ENCODE measurements at regions not wholly inside any gene's neighbourhood (a gene's known extent, or its start where the extent isn't known, plus 50 kb on each side); places are given as distances from the start of the nearest gene placed in this dataset.
A peak's percentile ranks its signal among the peaks of the same experiment; 100 is the strongest.

DNA sequence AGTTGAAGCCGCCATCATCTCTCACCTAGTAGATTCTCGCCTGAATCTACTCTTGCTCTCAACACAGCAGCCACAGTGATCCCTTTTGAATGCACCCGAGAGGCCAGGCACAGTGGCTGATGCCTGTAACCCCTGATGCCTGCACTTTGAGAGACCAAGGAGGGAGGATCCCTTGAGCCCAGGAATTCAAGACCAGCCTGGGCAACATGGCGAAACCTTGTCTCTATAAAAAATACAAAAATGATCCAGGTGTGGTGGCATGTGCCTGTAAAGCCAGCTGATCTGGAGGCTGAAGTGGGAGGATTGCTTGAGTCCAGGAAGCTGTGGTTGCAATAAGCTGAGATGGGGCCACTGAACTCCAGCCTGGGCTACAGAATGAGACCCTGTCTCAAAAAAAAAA lies 60.3 kb upstream of the EML4 start:
- no peak for DNase-seq (ENCODE audit: low read depth)

DNA sequence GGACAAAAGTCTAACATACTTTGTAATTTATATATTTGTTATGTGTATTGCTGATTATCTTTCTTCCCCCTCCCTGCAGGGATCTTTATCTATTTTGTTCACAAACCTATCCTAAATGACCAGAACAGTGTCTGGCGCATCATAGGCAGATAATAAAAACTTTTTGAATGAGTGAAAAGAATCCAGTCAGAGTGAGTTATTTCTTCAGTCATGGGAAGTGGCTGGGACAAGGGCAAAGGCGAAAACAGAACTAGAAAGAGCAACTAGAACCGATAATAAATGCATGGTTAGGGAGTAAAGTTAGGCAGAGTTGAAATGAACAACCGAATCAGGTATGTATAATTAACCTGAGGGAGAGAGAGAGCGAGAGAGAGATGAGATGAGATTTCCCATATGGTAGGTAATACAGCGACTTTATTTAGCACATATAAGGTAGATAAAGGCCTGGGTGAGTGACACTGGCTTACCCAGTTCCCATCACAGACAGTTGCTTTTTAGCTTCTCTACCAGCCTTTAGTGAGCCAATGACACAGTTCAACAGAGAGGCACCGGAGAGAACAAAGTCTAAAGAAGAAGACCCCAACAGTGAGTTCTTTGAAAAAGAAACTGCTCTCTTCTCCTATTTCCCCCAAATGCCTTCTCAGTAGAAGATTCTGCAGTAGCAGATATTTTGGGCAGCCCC lies 59.1 kb upstream of the EML4 start:
- DNase-seq (ENCODE audit: low read depth) = no peak

DNA sequence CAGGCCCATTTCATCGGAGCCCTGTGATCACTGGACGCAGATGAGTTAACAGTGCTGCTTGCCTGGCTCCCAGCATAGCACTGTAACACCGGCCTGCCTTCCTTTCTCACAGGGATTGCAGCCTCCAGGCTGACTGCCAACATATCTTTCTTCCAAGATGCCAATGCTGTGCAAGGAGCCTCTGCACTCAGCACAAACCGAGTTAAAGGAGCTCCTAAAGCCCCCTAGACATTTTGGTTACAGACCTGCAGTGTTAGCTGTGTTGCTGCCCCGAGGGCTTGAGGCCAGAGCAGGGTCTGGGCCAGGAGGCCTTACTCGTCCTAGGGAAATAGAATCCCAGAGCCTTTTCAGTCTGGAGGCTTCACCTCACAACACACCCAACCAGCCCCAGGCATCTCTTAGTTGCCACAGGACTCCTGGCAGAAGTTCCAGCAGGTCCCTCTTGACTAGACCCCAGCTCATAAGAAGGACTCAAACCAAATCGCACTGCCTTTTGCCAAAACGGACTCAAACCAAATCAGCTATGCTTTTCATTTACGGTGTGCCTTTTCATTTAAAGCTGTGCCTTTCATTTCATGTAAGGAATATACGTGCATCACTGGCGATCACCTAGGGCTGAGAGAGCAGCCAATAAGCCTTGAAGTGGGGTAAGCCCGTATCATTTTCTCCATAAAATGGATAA lies 58.4 kb upstream of the EML4 start:
- no peak for DNase-seq (ENCODE audit: low read depth)

DNA sequence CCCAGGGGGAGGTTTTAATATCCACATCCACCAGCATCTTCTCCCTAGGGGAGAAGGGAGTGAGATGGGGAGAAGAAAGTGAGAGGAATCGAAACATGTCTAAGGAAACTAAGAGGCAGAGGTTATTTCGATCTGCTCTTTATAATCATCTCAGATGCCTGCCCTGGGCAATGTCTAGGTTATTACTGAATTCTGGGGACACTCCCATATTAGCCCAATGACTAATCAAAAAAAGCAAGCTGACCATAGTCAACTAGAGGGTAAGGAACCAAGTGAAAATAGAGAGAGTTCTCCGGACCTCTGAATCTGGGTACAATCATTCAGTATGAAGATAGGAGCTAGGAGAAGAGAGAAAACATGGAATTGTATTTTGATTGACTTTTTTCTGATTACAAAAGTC lies 56.7 kb upstream of the EML4 start:
- DNase-seq (ENCODE audit: low read depth) = no peak

DNA sequence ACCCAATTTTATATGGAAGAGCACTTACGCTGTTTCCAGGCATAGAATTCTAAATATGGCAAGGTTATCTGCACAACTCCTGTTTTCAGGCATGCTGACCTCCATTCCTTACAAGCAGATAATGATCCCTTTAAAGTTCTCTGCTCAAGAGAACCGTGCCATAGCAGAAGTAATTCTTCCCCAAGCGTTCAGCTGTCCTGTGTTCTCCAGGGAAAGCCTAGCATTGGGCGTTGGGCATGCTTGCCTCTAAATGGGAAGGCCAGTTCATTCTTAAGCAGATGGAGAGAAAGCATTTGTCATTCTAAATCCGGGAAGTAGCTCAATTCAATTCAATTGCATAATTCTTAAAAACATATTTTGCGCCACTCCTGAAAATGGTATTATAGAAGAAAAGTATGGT lies 55.7 kb upstream of the EML4 start:
- no peak for DNase-seq (ENCODE audit: low read depth)

DNA sequence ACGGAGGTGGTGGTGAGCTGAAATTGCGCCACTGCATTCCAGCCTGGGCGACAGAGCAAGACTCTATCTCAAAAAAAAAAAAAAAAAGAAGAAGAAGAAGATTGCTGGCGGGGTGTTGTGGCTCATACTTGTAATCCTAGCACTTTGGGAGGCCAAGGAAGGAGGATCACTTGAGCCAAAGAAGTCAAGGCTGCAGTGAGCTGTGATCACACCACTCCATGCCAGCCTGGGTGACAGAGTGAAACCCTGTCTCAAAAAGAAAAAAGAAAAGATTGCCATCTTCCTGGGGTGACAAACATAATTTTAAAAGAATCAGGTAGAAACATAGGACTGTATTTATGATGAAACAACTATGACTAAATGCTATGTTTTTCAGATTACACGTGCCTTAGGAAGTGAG lies 55.1 kb upstream of the EML4 start:
- no peak for DNase-seq (ENCODE audit: low read depth)

DNA sequence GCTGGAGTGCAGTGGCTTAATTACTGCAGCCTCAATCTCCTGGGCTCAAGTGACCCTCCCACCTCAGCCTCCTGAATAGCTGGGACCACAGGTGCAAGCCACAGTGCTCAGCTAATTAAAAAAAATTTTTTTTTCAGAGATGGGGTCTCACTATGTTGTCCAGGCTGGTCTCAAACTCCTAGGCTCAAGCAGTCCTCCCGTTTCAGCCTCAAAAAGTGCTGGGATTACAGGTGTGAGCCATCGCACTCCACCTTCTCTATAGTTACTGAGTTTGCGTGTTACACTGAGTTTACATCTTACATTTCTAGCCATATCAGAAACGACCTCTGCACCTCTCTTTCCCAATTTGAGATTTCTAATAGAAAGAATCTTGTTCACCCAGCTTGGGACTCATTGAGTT lies 53.6 kb upstream of the EML4 start:
- no peak for DNase-seq (ENCODE audit: low read depth)

DNA sequence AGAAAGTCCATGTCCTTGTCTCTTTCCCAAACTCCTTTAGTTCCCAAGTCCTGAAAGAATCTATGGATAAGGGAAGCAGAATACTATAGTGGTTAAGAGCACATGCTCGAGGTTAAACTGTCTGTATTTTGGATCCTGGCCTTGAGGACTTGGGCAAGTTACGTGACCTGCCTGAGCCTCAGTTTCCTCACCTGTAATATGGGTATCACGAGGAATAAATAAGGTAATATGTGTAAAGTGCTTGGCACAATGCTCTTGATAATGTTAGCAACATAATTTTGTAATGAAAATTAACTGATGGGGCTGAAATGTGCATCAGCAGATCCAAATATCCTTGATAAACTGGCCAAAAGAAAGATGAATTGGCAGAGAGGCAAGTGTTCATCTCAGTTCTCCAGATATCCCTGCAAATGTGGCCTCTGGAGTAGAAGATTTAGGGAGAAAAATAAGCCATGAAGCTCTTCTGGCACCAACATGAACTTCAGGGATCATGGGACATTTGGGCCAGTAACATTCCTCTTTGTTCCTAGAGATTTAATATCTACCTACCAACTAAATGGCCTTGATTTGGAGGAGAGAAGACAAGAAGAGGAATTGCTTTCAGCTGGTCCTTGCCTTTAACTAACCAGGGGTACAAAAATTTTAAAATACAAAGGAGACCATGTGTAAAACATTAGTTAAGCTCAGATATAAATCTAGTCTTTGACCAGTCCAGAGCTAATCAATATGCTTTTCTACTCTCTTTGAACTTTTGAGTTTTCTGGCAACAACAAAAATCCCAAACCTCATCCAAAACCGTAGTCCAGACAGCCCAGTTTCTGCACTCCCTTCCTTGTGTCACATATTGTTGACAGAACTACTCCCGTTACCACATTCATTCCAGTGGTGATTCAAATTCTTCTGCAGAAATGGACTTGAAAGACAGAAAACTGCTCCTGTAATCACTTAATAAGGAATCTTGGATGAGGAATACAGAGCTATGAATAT lies 52.7 kb upstream of the EML4 start:
- no peak for DNase-seq (ENCODE audit: low read depth)

DNA sequence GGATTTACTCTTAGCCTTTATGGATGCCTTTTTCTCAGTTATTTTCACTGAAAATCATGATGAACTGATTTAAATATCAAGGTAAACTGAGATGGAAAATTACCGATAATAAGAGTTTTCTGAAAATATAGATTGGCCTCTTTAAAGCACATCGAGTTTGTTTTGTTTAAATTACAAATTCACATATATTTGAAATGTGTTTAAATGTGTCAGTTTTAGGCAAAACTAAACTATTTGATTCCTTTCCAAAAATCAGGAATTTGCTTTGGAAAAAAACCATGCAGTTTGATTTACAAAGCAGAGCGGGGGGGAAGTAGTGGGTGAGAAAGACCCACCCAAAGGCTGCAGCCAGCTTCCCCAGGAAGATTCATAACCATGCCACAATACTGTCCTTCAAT lies 52.0 kb upstream of the EML4 start:
- DNase-seq (ENCODE audit: low read depth) = no peak

DNA sequence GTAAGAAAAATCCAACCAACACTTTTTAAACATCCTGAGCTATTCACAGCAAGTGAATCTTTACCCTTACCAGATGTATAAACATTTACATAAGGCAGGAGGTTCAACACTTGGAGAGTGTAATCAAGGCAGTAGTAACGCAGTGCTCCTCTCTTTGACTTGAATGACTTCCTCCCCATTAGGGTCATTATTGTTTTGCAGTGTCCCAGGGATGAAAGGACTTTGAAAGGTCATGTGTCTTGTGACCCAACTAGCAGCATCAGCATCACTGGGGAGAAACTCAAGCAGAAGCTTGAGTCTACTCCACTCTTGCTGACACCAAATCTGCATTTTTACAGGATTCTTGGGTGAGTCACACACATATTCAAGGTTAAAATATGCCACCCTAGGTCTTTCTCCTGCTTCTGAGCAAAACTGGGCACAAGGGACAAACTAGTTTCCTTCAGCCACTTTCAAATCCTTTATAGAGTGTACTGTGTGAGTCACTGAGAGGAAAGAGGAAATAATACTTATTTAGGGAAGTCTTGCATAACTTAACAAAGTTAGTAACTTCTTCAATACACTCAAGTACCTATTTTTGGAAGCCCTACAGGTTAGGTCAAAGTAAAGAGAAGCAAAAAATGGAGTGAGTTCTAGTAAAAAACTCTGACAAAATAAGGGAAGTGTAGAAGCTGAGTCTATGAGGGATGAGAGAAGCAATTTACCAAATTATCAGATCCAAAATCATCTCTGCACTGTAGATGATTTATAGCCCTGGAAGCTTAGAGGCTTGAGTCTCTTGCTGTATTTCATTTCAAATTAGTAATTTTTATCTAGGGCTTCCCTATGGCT lies 51.0 kb upstream of the EML4 start:
- DNase-seq (ENCODE audit: low read depth) = peak; percentile 93

DNA sequence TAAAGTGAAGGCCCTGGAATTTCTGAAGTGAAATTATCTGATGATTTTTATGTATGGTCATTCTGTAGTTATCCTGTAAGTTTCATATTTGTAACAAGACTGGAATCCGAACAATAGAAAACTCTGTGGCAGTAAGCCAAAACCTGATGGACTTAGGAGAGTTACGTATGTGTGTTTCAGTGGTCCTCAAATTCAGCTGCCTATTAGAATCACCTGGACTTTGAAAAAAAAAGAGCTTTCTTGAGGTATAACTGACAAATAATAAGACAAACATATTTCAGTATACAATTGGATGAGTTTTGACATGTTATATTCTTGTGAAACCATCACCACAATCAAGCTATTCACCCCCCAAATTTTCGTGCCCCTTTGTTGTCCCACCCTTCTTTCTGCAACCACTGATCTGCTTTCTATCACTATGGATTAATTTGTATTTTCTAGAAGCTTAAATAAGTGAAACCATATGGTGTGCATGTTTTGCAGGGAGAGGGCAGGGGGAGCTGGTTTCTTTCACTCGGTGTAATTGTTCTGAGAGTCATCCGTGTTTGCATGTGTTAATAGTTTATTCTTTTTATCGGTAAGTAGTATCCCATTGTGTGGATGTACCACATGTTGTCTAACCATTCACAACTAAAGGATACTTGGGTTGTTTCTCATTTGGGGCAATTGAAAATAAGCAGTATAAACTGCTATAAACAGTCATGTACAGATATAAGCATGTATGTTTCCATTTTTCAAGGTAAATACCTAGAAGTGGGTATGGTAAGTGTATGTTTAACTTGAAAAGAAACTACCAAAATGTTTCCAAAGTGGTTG lies 50.2 kb upstream of the EML4 start:
- no peak for DNase-seq (ENCODE audit: low read depth)
